IMR-90 (cell line): ENCODE measurements at regions not wholly inside any gene's neighbourhood (a gene's known extent, or its start where the extent isn't known, plus 50 kb on each side); places are given as distances from the start of the nearest gene placed in this dataset.

ENCODE experiments used
- ATAC-seq: fragments of 200-7000 bp; cut with Tn5 transposase; 2 replicates; pipeline ENCODE4 v1.9.1; 2020; ENCODE audit warnings: low read depth, mild to moderate bottlenecking, moderate library complexity
- BruUV-seq: library from RNA; stranded (reverse); fragments of 400-500 nt; replicated peaks from 2 replicates; lab custom pipeline; 2021; lab: Mats Ljungman, UMichigan
- CTCF ChIA-PET: fragments of 300-600 bp; formaldehyde crosslinking; extraction: SDS; loops from one replicate; lab custom pipeline; 2021; ENCODE audit warnings: antibody characterized with exemption; lab: Yijun Ruan, JAX
- POLR2A ChIA-PET: fragments of 300-600 bp; sonication (Branson Sonifier 250); formaldehyde crosslinking; loops from one replicate; lab custom pipeline; 2022; ENCODE audit warnings: antibody characterized with exemption; ENCODE audit not compliant: unreplicated experiment; lab: Charles Lee
- DNase-seq: peaks from one replicate; pipeline ENCODE4 v3.0.0; 2013
- H2AFZ ChIP-seq: replicated peaks from 2 replicates; pipeline ENCODE3; 2013; ENCODE audit warnings: low read length, mild to moderate bottlenecking; ENCODE audit not compliant: poor library complexity
- H2AK5ac ChIP-seq: 2 replicates; pipeline ENCODE4 v1.6.1; 2013; ENCODE audit warnings: low read depth, low read length, inconsistent platforms
- H2AK9ac ChIP-seq: replicated peaks from 2 replicates; pipeline ENCODE3; 2013; ENCODE audit warnings: mild to moderate bottlenecking, low read depth, low read length, moderate library complexity; ENCODE audit not compliant: poor library complexity
- H2BK120ac ChIP-seq: 2 replicates; pipeline ENCODE4 v1.6.1; 2013; ENCODE audit warnings: low read depth, low read length, inconsistent platforms
- H2BK15ac ChIP-seq: 3 replicates; pipeline ENCODE4 v1.6.1; 2013; ENCODE audit warnings: low read depth, low read length, inconsistent platforms
- H2BK20ac ChIP-seq: 2 replicates; pipeline ENCODE4 v1.6.1; 2013; ENCODE audit warnings: low read depth, mild to moderate bottlenecking, inconsistent platforms, low read length, moderate library complexity
- H2BK5ac ChIP-seq: 2 replicates; pipeline ENCODE4 v1.6.1; 2013; ENCODE audit warnings: mild to moderate bottlenecking, low read depth, low read length, inconsistent platforms; ENCODE audit not compliant: poor library complexity, severe bottlenecking
- H3K14ac ChIP-seq: replicated peaks from 2 replicates; pipeline ENCODE4 v1.6.1; 2013; ENCODE audit warnings: low read depth, low read length, inconsistent platforms
- H3K18ac ChIP-seq: 2 replicates; pipeline ENCODE4 v1.6.1; 2013; ENCODE audit warnings: low read depth, low read length, control low read depth
- H3K23ac ChIP-seq: 2 replicates; pipeline ENCODE4 v1.6.1; 2013; ENCODE audit warnings: low read depth, low read length, inconsistent platforms
- H3K27ac ChIP-seq: 2 replicates; pipeline ENCODE4 v1.5.1; 2013; ENCODE audit warnings: mild to moderate bottlenecking, control low read depth, low read length; ENCODE audit not compliant: insufficient read depth
- H3K27me3 ChIP-seq: 2 replicates; pipeline ENCODE4 v1.6.1; 2013; ENCODE audit warnings: low read length; ENCODE audit not compliant: control insufficient read depth, insufficient read depth
- H3K36me3 ChIP-seq: 2 replicates; pipeline ENCODE4 v1.6.1; 2013; ENCODE audit warnings: low read length, mixed read lengths; ENCODE audit not compliant: control insufficient read depth, insufficient read depth
- H3K4ac ChIP-seq: 2 replicates; pipeline ENCODE4 v1.6.1; 2013; ENCODE audit warnings: low read depth, low read length, inconsistent platforms
- H3K4me1 ChIP-seq: 2 replicates; pipeline ENCODE4 v1.6.1; 2013; ENCODE audit warnings: low read length, mixed read lengths; ENCODE audit not compliant: control insufficient read depth, insufficient read depth
- H3K4me2 ChIP-seq: 2 replicates; pipeline ENCODE4 v1.6.1; 2013; ENCODE audit warnings: low read depth, mild to moderate bottlenecking, control low read depth, low read length, moderate library complexity
- H3K4me3 ChIP-seq: 2 replicates; pipeline ENCODE4 v1.5.1; 2013; ENCODE audit warnings: low read depth, mild to moderate bottlenecking, control low read depth, low read length, moderate library complexity; ENCODE audit not compliant: insufficient read depth
- H3K56ac ChIP-seq: 2 replicates; pipeline ENCODE4 v1.6.1; 2013; ENCODE audit warnings: low read length, inconsistent platforms; ENCODE audit not compliant: insufficient read depth; ENCODE audit errors: extremely low read depth
- H3K79me1 ChIP-seq, 2 experiments: 2 replicates each; pipeline ENCODE4 v1.6.1; 2013; ENCODE audit warnings: low read length in 2 of 2, inconsistent platforms in 1 of 2, low read depth in 1 of 2
- H3K9ac ChIP-seq: 2 replicates; pipeline ENCODE4 v1.6.1; 2013; ENCODE audit warnings: low read depth, low read length, control low read depth
- H3K9me1 ChIP-seq: 2 replicates; pipeline ENCODE4 v1.6.1; 2013; ENCODE audit warnings: low read length, inconsistent platforms; ENCODE audit not compliant: insufficient read depth
- H3K9me3 ChIP-seq: 2 replicates; pipeline ENCODE4 v1.6.1; 2013; ENCODE audit warnings: low read length; ENCODE audit not compliant: control insufficient read depth, insufficient read depth
- H4K20me1 ChIP-seq: 2 replicates; pipeline ENCODE4 v1.6.1; 2013; ENCODE audit warnings: low read length, inconsistent platforms; ENCODE audit not compliant: insufficient read depth
- H4K5ac ChIP-seq: 2 replicates; pipeline ENCODE4 v1.6.1; 2013; ENCODE audit warnings: mild to moderate bottlenecking, low read depth, low read length, control low read depth
- H4K8ac ChIP-seq, 2 experiments: 2 replicates each; pipeline ENCODE4 v1.6.1; 2013; ENCODE audit warnings: low read depth in 2 of 2, low read length in 2 of 2, control low read depth in 1 of 2, inconsistent platforms in 1 of 2
- H4K91ac ChIP-seq: 2 replicates; pipeline ENCODE4 v1.6.1; 2013; ENCODE audit warnings: low read depth, low read length, inconsistent platforms; ENCODE audit not compliant: insufficient read depth
- CEBPB ChIP-seq: IDR thresholded peaks from 2 replicates; pipeline ENCODE4 v1.6.1; 2012; ENCODE audit warnings: low read depth, low read length, improper control_type of control experiment
- CHD1 ChIP-seq: IDR thresholded peaks from 2 replicates; pipeline ENCODE4 v1.6.1; 2012; ENCODE audit warnings: low read depth, low read length, improper control_type of control experiment
- FOS ChIP-seq: fragments of 150-350 bp; IDR thresholded peaks from 2 replicates; pipeline ENCODE4 v1.6.1; 2016; ENCODE audit warnings: low read depth, low read length
- MAFK ChIP-seq: IDR thresholded peaks from 2 replicates; pipeline ENCODE4 v1.6.1; 2012; ENCODE audit warnings: low read depth, low read length, improper control_type of control experiment
- MAZ ChIP-seq: IDR thresholded peaks from 2 replicates; pipeline ENCODE4 v1.6.1; 2012; ENCODE audit warnings: low read depth, mild to moderate bottlenecking, low read length, improper control_type of control experiment, moderate library complexity, borderline replicate concordance
- POLR2A ChIP-seq: IDR thresholded peaks from 2 replicates; pipeline ENCODE4 v1.6.1; 2012; ENCODE audit warnings: mild to moderate bottlenecking, low read depth, low read length
- RAD21 ChIP-seq: IDR thresholded peaks from 2 replicates; pipeline ENCODE4 v1.6.1; 2012; ENCODE audit warnings: low read length, improper control_type of control experiment
- RCOR1 ChIP-seq: IDR thresholded peaks from 2 replicates; pipeline ENCODE4 v1.6.1; 2012; ENCODE audit warnings: mild to moderate bottlenecking, low read length, improper control_type of control experiment; ENCODE audit not compliant: insufficient replicate concordance
- RFX5 ChIP-seq: IDR thresholded peaks from 2 replicates; pipeline ENCODE4 v1.8.0; 2012; ENCODE audit warnings: low read depth, mild to moderate bottlenecking, low read length, moderate library complexity
- WGBS, 2 experiments: methylation state at CpG; one replicate each; pipeline versions ENCODE4 v1.1.5 to v1.1.7; 2013; ENCODE audit warnings: missing lambda C conversion rate in 2 of 2; ENCODE audit not compliant: insufficient read length in 1 of 2; ENCODE audit errors: extremely low coverage in 2 of 2; 5-methylcytosine and 5-hydroxymethylcytosine counted together
- dilution Hi-C: fragments of 300-500 bp; cut with HindIII; formaldehyde crosslinking; loops from one replicate; pipeline ENCODE4 v1.14.3; 2018; ENCODE audit warnings: low sequenced_read_pairs; ENCODE audit not compliant: unreplicated experiment
- in situ Hi-C: fragments of 300-500 bp; cut with MboI; formaldehyde crosslinking; loops from 3 replicates; pipeline ENCODE4 v1.14.3; 2019; ENCODE audit warnings: low sequenced_read_pairs, inconsistent platforms, mixed read lengths
- intact Hi-C: fragments of 100-400 bp; cut with micrococcal nuclease; formaldehyde crosslinking; loops from 2 replicates; pipeline ENCODE4 v1.10.0; 2022
- TF ChIP-seq, protein P1 (sequence below): fragments of 150-350 bp; IDR thresholded peaks from 2 replicates; pipeline ENCODE4 v1.6.1; 2017; ENCODE audit warnings: mild to moderate bottlenecking, antibody characterized with exemption, low read length, low read depth
- TF ChIP-seq, protein P2 (sequence below): fragments of 150-350 bp; IDR thresholded peaks from 2 replicates; pipeline ENCODE4 v1.6.1; 2016; ENCODE audit warnings: low read depth, mild to moderate bottlenecking, low read length, moderate library complexity, borderline replicate concordance

DNA sequence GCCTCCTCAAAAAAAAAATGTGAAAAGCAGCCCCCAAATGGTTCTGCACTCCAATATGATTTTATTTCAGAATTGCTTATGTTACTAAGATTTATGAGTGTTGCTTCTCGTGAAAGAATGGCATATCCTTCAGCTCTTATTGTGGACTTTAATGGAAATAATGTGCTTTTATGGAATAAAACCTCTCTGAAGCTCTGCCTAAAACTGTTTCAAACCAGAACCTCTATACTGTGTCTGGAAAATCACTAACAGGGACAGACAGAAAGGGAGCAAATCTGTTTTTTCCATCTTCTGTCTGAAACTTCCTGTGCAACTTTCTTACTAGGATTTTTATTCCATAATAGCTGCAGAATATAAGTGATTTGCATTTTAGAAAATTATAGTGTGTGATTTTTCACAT lies 493.1 kb downstream of the ANKRD50 start (continued):
- no peak for TF ChIP-seq CEBPB
- TF ChIP-seq MAZ, result no peak

DNA sequence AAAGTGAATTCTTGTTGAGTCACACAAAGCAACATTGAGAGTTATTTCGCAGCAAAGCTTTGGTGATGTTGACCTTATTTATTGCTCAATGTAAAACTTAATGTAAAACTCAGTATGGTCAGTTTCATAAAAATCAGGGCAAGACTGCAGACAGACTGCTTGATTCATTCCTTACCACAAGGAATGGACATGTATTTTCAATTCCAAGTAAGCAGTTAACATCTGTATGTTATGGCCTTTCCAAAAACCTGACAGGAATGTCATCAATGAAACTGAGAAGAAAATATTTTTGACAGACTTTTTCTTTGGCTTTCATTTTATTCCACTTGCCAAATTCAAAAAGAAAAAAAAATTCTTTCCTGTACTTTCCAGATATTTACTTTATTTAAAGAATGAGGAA lies 488.3 kb downstream of the ANKRD50 start:
- H2BK15ac ChIP-seq, result no peak overlapping the region
- in situ Hi-C loops (no loop called here), intact Hi-C loops (no loop called here), dilution Hi-C loops (no loop called here)
- H3K9ac ChIP-seq, result no peak overlapping the region
- H2AK5ac ChIP-seq, result no peak overlapping the region
- no peak overlapping the region for H2BK5ac ChIP-seq
- no peaks in the 10 kb centered on the region for H3K27me3 ChIP-seq
- no peak overlapping the region for H2BK20ac ChIP-seq
- no peaks in the 10 kb centered on the region for H3K4me1 ChIP-seq
- no peak overlapping the region for H3K14ac ChIP-seq
- DNase-seq (no peak), ATAC-seq (no peak)
- no peak overlapping the region for H3K23ac ChIP-seq
- CTCF ChIA-PET, result no interaction called here
- no peak overlapping the region for H4K5ac ChIP-seq
- H3K4ac ChIP-seq, result no peak overlapping the region
- H3K9me3 ChIP-seq, result no peaks in the 10 kb centered on the region
- H3K36me3 ChIP-seq, result no peaks in the 10 kb centered on the region
- no peak overlapping the region for H3K18ac ChIP-seq
- POLR2A ChIA-PET, result no interaction called here
- no peak overlapping the region for H2AK9ac ChIP-seq
- H3K4me2 ChIP-seq, result no peak overlapping the region
- H4K91ac ChIP-seq, result no peak overlapping the region
- no peak overlapping the region for H3K56ac ChIP-seq
- no peaks in the 10 kb centered on the region for H4K20me1 ChIP-seq
- H3K9me1 ChIP-seq, result no peaks in the 10 kb centered on the region
- no peak overlapping the region for H3K4me3 ChIP-seq
- H3K79me1 ChIP-seq, result no peaks in the 10 kb centered on the region
- H3K27ac ChIP-seq, result no peak overlapping the region
- H2AFZ ChIP-seq, result no peak overlapping the region
- TF ChIP-seq MAFK (no peak), CHD1 (no peak), RFX5 (no peak), POLR2A (no peak), RCOR1 (no peak), FOS (no peak), CEBPB (no peak), RAD21 (no peak)
- TF ChIP-seq, protein P1, sequence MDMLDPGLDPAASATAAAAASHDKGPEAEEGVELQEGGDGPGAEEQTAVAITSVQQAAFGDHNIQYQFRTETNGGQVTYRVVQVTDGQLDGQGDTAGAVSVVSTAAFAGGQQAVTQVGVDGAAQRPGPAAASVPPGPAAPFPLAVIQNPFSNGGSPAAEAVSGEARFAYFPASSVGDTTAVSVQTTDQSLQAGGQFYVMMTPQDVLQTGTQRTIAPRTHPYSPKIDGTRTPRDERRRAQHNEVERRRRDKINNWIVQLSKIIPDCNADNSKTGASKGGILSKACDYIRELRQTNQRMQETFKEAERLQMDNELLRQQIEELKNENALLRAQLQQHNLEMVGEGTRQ, result no peak
- TF ChIP-seq, protein P2, sequence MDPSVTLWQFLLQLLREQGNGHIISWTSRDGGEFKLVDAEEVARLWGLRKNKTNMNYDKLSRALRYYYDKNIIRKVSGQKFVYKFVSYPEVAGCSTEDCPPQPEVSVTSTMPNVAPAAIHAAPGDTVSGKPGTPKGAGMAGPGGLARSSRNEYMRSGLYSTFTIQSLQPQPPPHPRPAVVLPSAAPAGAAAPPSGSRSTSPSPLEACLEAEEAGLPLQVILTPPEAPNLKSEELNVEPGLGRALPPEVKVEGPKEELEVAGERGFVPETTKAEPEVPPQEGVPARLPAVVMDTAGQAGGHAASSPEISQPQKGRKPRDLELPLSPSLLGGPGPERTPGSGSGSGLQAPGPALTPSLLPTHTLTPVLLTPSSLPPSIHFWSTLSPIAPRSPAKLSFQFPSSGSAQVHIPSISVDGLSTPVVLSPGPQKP, result no peak
- no peak overlapping the region for H4K8ac ChIP-seq
- no peak overlapping the region for H2BK120ac ChIP-seq
- BruUV-seq, result no TSS peak
- WGBS, 2 experiments, result no CpG with 5 or more reads among the region's 1 CpG
